GM12891 (cell line): ENCODE measurements at regions not wholly inside any gene's neighbourhood (a gene's known extent, or its start where the extent isn't known, plus 50 kb on each side); places are given as distances from the start of the nearest gene placed in this dataset.

Experiments
- DNase-seq: peaks from one replicate; pipeline ENCODE4 v3.0.0; 2011; ENCODE audit warnings: low spot score; ENCODE audit not compliant: insufficient read length
- FAIRE-seq: peaks from 2 replicates; lab custom pipeline; 2011; peaks lifted over from hg19 to GRCh38; lab: Jason Lieb, UNC
- PAX5 ChIP-seq: IDR thresholded peaks from 2 replicates; pipeline ENCODE4 v1.6.1; 2011; ENCODE audit warnings: low read length, moderate library complexity, mild to moderate bottlenecking; ENCODE audit not compliant: insufficient read depth, severe bottlenecking
- POLR2A ChIP-seq: IDR thresholded peaks from 2 replicates; pipeline ENCODE4 v1.6.1; 2011; ENCODE audit warnings: low read depth, low read length, control low read depth
- POLR2AphosphoS5 ChIP-seq: IDR thresholded peaks from 2 replicates; pipeline ENCODE4 v1.6.1; 2011; ENCODE audit warnings: low read depth, low read length, control low read depth
- POU2F2 ChIP-seq: IDR thresholded peaks from 2 replicates; pipeline ENCODE4 v1.6.1; 2011; ENCODE audit warnings: low read depth, mild to moderate bottlenecking, control low read depth, low read length, moderate library complexity
- SPI1 ChIP-seq: IDR thresholded peaks from 2 replicates; pipeline ENCODE4 v1.6.1; 2011; ENCODE audit warnings: low read depth, low read length, control low read depth
- TAF1 ChIP-seq: IDR thresholded peaks from 2 replicates; pipeline ENCODE4 v1.6.1; 2011; ENCODE audit warnings: low read depth, low read length, control low read depth

DNA sequence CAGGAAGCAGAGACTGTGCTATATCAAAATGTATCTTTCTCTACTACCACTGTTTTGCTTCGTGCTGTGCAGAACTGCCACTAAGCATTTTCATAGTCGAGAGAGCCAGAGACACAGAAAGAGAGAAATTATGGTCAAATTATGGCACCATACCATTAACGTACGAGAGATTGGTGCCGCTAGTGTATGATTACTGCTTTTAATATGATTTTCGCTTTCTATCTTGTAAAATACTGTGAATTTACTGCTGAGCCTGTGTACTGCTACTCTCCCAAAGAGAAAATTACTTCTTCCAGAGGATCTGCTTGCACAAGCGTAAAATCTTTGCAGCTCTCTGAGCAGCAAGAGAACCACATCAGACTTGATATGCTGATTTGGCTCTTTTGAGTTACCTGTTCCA, 71.1 kb upstream of the ZNF281 start:
- TF ChIP-seq POLR2AphosphoS5: no peak
- TF ChIP-seq SPI1: no peak
- TF ChIP-seq TAF1: no peak
- TF ChIP-seq POU2F2: no peak
- no peak for TF ChIP-seq POLR2A
- TF ChIP-seq PAX5: no peak
- FAIRE-seq: no peak
- no peak for DNase-seq

DNA sequence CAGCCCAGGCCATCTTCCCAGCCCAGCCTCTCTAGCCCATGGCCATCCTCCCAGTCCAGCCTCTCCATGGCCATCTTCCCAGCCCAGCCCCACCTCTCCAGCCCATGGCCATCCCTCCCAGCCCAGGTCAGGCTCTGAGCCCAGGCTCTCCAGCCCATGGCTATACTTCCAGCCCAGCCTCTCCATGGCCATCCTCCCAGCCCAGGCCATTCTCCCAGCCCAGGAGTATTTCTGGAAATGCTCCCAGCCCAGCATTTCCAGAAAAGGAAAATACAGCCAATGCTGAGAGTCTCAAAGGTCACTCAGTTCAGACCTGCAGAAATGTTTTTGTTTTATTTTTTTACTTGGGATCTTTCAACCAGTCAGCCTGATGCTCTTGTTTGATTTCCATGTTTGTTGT, 70.0 kb upstream of the ZNF281 start:
- no peak for DNase-seq
- TF ChIP-seq SPI1 (no peak), TAF1 (no peak), PAX5 (no peak), POU2F2 (no peak)
- FAIRE-seq: no peak

DNA sequence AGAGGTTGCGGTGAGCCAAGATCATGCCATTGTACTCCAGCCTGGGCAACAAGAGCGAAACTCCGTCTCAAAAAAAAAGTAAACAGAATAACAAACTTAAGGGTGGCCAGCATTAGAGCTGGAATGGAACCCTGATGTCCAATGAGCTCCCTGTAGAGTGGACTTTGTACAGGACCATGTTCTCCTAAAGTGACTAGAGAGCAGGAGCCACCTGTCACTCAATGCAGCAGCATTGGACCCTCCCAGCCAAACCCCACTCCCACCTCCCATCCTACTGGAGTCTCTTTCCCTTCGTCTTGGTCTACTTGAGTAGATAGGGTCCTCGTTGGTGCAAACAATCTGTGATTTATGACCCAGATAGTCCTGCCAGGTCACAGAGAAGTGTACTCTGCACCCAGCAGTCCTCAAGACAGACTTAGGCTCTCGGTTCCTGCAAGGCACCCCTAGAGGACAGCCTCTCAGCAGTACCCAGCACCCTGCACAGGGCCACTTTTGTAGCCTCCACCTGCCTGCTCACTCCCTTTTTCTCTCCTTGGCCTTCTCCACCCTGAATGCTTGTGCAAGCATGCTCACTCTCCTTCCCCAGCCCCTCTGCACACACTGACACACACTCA, 69.2 kb upstream of the ZNF281 start:
- FAIRE-seq (no peak), DNase-seq (no peak)
- TF ChIP-seq POLR2AphosphoS5 (no peak), POLR2A (no peak), PAX5 (no peak), SPI1 (no peak), TAF1 (no peak), POU2F2 (no peak)

DNA sequence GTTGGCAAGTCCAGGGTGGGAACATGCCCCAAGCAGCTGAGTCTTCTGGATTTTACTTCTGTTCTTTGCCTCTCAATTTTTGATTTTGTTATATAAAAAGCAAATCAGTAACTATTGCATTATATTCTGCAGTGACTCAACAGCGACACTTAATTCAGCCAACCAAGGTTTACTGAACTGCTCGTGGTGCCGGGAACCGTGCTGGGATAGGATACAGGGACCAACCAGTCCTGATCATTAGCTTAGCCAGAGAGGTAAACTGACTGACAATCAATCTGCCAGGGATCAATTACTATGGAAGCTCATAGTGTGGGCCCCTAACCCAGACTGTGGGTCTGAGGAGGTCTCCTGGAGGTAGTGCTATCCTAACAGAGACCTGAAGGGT, 68.4 kb upstream of the ZNF281 start:
- FAIRE-seq (no peak), DNase-seq (no peak)
- TF ChIP-seq POLR2AphosphoS5: no peak
- TF ChIP-seq POU2F2: no peak
- no peak for TF ChIP-seq TAF1
- TF ChIP-seq SPI1: no peak
- TF ChIP-seq PAX5: no peak
- no peak for TF ChIP-seq POLR2A

DNA sequence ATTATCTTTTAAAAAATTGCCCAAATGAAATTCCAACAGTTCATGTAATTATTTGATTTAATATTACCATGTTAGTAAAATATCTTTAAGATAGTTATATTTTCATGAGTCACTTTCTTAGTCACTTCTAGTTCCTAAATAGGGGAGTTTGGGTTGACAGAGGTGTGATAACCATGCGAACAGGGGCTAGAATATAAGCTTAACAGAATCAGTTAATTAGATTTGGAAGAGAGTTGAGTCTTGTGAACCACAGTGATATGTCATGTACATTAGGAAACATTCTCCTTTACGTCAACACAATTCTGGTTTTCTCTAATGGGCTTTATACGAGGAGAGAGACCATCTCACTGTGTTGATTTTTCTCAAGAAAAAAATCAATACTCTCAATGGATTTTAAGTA, 64.8 kb upstream of the ZNF281 start:
- TF ChIP-seq POLR2AphosphoS5: no peak
- TF ChIP-seq TAF1: no peak
- no peak for TF ChIP-seq POU2F2
- no peak for TF ChIP-seq POLR2A
- no peak for TF ChIP-seq SPI1
- TF ChIP-seq PAX5: no peak
- FAIRE-seq: peak; percentile 26
- DNase-seq: no peak

DNA sequence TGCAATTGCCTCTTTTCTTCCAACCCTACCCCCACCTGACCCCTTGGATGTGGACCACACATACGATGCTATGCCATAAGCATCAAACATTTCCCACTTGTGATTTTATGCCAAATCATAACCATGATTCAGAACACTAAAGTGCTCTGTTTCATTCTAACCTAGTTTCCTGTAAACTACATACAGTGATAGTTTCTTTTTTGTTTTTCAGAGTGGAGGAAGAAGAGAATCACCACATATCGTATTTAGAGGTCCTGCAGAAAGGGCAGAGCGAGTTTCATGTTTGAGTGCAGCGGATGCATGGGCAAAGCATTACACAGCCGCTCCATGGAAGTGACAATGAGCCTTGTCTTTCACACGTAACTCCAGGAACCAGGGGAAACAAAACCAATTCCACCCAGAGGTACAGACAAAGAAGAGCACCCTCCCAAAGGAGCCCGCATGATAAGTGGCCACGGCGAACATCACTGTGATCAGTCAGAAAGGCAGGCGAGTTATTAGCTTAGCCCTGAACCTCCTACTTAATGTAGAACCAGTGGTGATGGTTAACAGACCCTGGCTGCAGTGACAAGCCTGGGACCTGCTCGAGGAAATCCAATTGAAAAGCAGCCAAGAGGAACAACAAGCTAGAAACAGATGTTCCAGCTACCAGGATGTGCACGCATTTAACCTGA, 64.0 kb upstream of the ZNF281 start:
- no peak for DNase-seq
- FAIRE-seq: peak; percentile 87
- no peak; the same call in 1 of the 2 replicates for TF ChIP-seq POU2F2
- TF ChIP-seq POLR2AphosphoS5: no peak
- no peak for TF ChIP-seq PAX5
- TF ChIP-seq TAF1: no peak
- TF ChIP-seq SPI1: no peak
- TF ChIP-seq POLR2A: no peak

DNA sequence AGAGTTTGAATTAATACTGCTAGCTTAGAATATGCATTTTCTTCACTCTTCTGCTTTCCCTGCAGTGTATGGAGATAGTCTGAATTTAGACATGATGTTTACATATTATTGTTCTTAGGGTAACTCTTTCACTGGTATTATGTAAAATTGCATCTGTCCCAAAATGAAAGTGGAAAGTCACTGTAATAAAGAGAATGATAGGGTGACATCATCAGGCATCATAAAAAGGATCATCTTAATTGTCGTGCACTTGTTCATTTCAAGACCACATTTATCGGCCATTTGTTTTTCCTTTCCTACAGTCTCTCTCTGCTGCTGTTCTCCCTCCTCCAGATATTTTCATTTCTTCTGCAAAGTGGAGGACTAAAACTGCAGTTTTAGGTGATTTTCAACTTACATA, 61.9 kb upstream of the ZNF281 start:
- FAIRE-seq: no peak
- no peak for TF ChIP-seq TAF1
- TF ChIP-seq PAX5: no peak
- TF ChIP-seq SPI1: no peak
- TF ChIP-seq POLR2AphosphoS5: no peak
- TF ChIP-seq POLR2A: no peak
- TF ChIP-seq POU2F2: no peak

DNA sequence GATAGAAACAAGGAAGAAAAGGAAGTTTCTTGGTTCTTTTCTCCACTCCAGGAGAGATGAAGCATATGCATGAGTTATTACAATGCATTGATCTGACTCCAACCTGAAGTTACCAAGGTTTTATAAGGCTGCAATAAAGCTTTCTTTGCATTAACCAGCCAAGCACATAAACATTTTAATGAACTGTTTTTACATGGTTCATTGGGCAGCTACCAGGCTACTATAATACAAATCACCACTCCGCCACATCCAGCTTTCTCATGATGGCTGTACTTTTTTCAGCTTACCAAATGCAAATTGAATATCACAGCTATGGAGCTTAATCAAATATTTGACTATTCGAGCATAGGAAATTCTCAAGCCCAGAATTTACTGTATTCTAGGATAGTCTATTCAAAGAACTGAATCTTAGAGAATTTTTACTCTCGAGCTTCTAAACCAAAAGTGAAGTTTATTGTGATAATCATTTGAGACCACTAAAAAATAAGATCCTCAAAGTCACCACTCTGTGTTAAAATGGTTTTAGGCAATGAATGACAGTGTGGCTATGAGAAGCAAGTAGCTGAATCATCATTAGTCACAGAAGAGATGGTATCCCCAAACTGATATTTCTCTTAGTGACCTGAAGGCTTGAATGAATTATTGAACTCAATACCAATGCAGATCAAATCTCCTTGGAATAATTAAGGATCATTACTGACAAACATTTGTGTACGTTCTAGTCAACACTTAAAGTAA, 58.6 kb upstream of the ZNF281 start:
- DNase-seq (no peak), FAIRE-seq (no peak)
- TF ChIP-seq POLR2AphosphoS5 (no peak), POU2F2 (no peak), TAF1 (no peak), POLR2A (no peak), PAX5 (no peak), SPI1 (no peak)

More for the DNA sequence above, 61.9 kb upstream of the ZNF281 start:
- no peak for DNase-seq
